ENCODE measurements at regions not wholly inside any gene's neighbourhood (a gene's known extent, or its start where the extent isn't known, plus 50 kb on each side); places are given as distances from the start of the nearest gene placed in this dataset.

GRCh38 chr1:83574791-83575190, 424.1 kb downstream of the TTLL7 start:
- intact Hi-C loops (cut with DNase I; ENCODE audit: low total_unique reads): no loop called here
- Histone ChIP-seq H3K4me3 (no peak overlapping the region), H3K9me3 (peaks cover 0 to 4% of the 10 kb centered on the region in 2 donors), H3K4me1 (no peaks in the 10 kb centered on the region), H3K36me3 (no peaks in the 10 kb centered on the region), H3K27ac (no peak overlapping the region), H3K27me3 (no peaks in the 10 kb centered on the region)
- DNase-seq (ENCODE audit: low spot score in 2 of 2): no peak
- TF ChIP-seq CTCF (IDR thresholded peaks at IDR 0.05) (no peak), POLR2A (IDR thresholded peaks at IDR 0.05) (no peak), POLR2AphosphoS5 (IDR thresholded peaks at IDR 0.05) (no peak)

GRCh38 chr1:83573776-83574175, 425.2 kb downstream of the TTLL7 start:
- no peak for TF ChIP-seq CTCF (IDR thresholded peaks at IDR 0.05)
- no peak for TF ChIP-seq POLR2A (IDR thresholded peaks at IDR 0.05)
- no peak for TF ChIP-seq POLR2AphosphoS5 (IDR thresholded peaks at IDR 0.05)
- no peak overlapping the region for H3K4me3 ChIP-seq
- H3K9me3 ChIP-seq: peaks cover 0 to 4% of the 10 kb centered on the region in 2 donors
- no peak overlapping the region for H3K27ac ChIP-seq
- intact Hi-C loops (cut with DNase I; ENCODE audit: low total_unique reads): no loop called here
- no peaks in the 10 kb centered on the region for H3K4me1 ChIP-seq
- H3K27me3 ChIP-seq: no peaks in the 10 kb centered on the region
- no peak for DNase-seq (ENCODE audit: low spot score in 2 of 2)
- no peaks in the 10 kb centered on the region for H3K36me3 ChIP-seq

- no peak for DNase-seq (ENCODE audit: low spot score in 2 of 2)
- intact Hi-C loops (cut with DNase I; ENCODE audit: low total_unique reads): no loop called here
- H3K36me3 ChIP-seq: no peaks in the 10 kb centered on the region
- no peak for TF ChIP-seq POLR2A (IDR thresholded peaks at IDR 0.05)
- no peak for TF ChIP-seq POLR2AphosphoS5 (IDR thresholded peaks at IDR 0.05)
- TF ChIP-seq CTCF (IDR thresholded peaks at IDR 0.05): no peak
- no peak overlapping the region for H3K27ac ChIP-seq
- H3K4me3 ChIP-seq: no peak overlapping the region
- H3K9me3 ChIP-seq: peaks cover 0 to 4% of the 10 kb centered on the region in 2 donors
- H3K27me3 ChIP-seq: no peaks in the 10 kb centered on the region
- no peaks in the 10 kb centered on the region for H3K4me1 ChIP-seq
These were observed 427.4 kb downstream of the TTLL7 start for GRCh38 chr1:83571536-83571935.

- no peak overlapping the region for H3K27ac ChIP-seq
- no peaks in the 10 kb centered on the region for H3K27me3 ChIP-seq
- H3K4me3 ChIP-seq: no peak overlapping the region
- intact Hi-C loops (cut with DNase I; ENCODE audit: low total_unique reads): loop anchor here (10.0 kb wide), 1 partner anchor 1043 kb away; no protein-coding TSS in a partner anchor
- no peaks in the 10 kb centered on the region for H3K4me1 ChIP-seq
- H3K9me3 ChIP-seq: no peaks in the 10 kb centered on the region
- no peaks in the 10 kb centered on the region for H3K36me3 ChIP-seq
- TF ChIP-seq POLR2A (IDR thresholded peaks at IDR 0.05) (no peak), CTCF (IDR thresholded peaks at IDR 0.05) (no peak), POLR2AphosphoS5 (IDR thresholded peaks at IDR 0.05) (no peak)
- no peak for DNase-seq (ENCODE audit: low spot score in 2 of 2)
These were observed 437.6 kb downstream of the TTLL7 start for GRCh38 chr1:83561346-83561745.

- no peak for TF ChIP-seq CTCF (IDR thresholded peaks at IDR 0.05)
- no peak for TF ChIP-seq POLR2AphosphoS5 (IDR thresholded peaks at IDR 0.05)
- H3K27ac ChIP-seq: no peak overlapping the region
- H3K4me1 ChIP-seq: no peaks in the 10 kb centered on the region
- intact Hi-C loops (cut with DNase I; ENCODE audit: low total_unique reads): no loop called here
- H3K4me3 ChIP-seq: no peak overlapping the region
- no peaks in the 10 kb centered on the region for H3K27me3 ChIP-seq
- no peaks in the 10 kb centered on the region for H3K9me3 ChIP-seq
- no peak for DNase-seq (ENCODE audit: low spot score in 2 of 2)
- no peaks in the 10 kb centered on the region for H3K36me3 ChIP-seq
These were observed 439.6 kb downstream of the TTLL7 start for GRCh38 chr1:83559129-83559840.
